GM04504 (cell line): ENCODE measurements at regions not wholly inside any gene's neighbourhood (a gene's known extent, or its start where the extent isn't known, plus 50 kb on each side); places are given as distances from the start of the nearest gene placed in this dataset.

ENCODE experiments used
- DNase-seq: peaks from one replicate; pipeline ENCODE4 v3.0.0-alpha.2; 2012; ENCODE audit warnings: low read depth

- DNase-seq, result no peak
These were observed 79.9 kb upstream of the TMEM196 start for GRCh38 chr7:19853261-19853832.

GRCh38 chr7:19852192-19852591, 78.8 kb upstream of the TMEM196 start:
- no peak for DNase-seq

GRCh38 chr7:19851504-19851903, 78.1 kb upstream of the TMEM196 start:
- no peak for DNase-seq

GRCh38 chr7:19834566-19834965, 61.1 kb upstream of the TMEM196 start:
- DNase-seq, result no peak

GRCh38 chr7:19830604-19831003, 57.2 kb upstream of the TMEM196 start:
- DNase-seq, result no peak
